A673 (cell line): ENCODE measurements at regions not wholly inside any gene's neighbourhood (a gene's known extent, or its start where the extent isn't known, plus 50 kb on each side); places are given as distances from the start of the nearest gene placed in this dataset.
"Not testable (repeated sequence)": the region's sequence is repeated elsewhere in the genome, so short reads cannot be mapped to it uniquely, and the experiment has no call there.

ENCODE experiments used
- BruUV-seq: library from RNA; stranded (reverse); fragments of 400-500 nt; replicated peaks from 2 replicates; lab custom pipeline; 2021; lab: Mats Ljungman, UMichigan
- CTCF ChIA-PET: fragments of 300-600 bp; sonication (Branson Sonifier 250); formaldehyde crosslinking; loops from one replicate; lab custom pipeline; 2022; ENCODE audit warnings: antibody characterized with exemption; lab: Charles Lee
- POLR2A ChIA-PET: fragments of 300-600 bp; sonication (Branson Sonifier 250); formaldehyde crosslinking; loops from one replicate; lab custom pipeline; 2022; ENCODE audit warnings: antibody characterized with exemption; ENCODE audit not compliant: low non-redundant PET; lab: Charles Lee
- DNase-seq: peaks from one replicate; pipeline ENCODE4 v3.0.0-alpha.2; 2015; ENCODE audit warnings: low spot score
- H3K27ac ChIP-seq: fragments of 200-600 bp; sonication (generic); 2 replicates; pipeline ENCODE4 v1.5.1; 2016; ENCODE audit warnings: mixed run types, low read depth, mild to moderate bottlenecking, mixed read lengths, antibody characterized with exemption, low read length; ENCODE audit not compliant: poor library complexity, severe bottlenecking
- H3K27me3 ChIP-seq: fragments of 200-600 bp; sonication (generic); replicated peaks from 2 replicates; pipeline ENCODE4 v1.6.1; 2017; ENCODE audit warnings: mixed run types, low read depth, mild to moderate bottlenecking, mixed read lengths, antibody characterized with exemption, low read length; ENCODE audit not compliant: insufficient read depth, poor library complexity
- H3K36me3 ChIP-seq: fragments of 200-600 bp; sonication (generic); 2 replicates; pipeline ENCODE4 v1.6.1; 2016; ENCODE audit warnings: mixed run types, mild to moderate bottlenecking, mixed read lengths, antibody characterized with exemption, low read length; ENCODE audit not compliant: insufficient read depth, poor library complexity, severe bottlenecking
- H3K4me1 ChIP-seq: fragments of 200-600 bp; sonication (generic); 2 replicates; pipeline ENCODE4 v1.6.1; 2017; ENCODE audit warnings: mixed run types, mild to moderate bottlenecking, mixed read lengths, antibody characterized with exemption, low read length; ENCODE audit not compliant: insufficient read depth, poor library complexity, severe bottlenecking
- H3K4me3 ChIP-seq: fragments of 200-600 bp; sonication (generic); 2 replicates; pipeline ENCODE4 v1.5.1; 2016; ENCODE audit warnings: low read depth, mixed run types, mild to moderate bottlenecking, mixed read lengths, low read length; ENCODE audit not compliant: poor library complexity, severe bottlenecking
- H3K9me3 ChIP-seq: fragments of 200-600 bp; sonication (generic); 2 replicates; pipeline ENCODE4 v1.6.1; 2016; ENCODE audit warnings: mixed run types, low read depth, mild to moderate bottlenecking, mixed read lengths, antibody characterized with exemption, low read length; ENCODE audit not compliant: poor library complexity, severe bottlenecking
- CTCF ChIP-seq: fragments of 300-800, 200-600 bp; sonication (generic); conservative IDR thresholded peaks from 2 replicates; pipeline ENCODE4 v1.5.1; 2017; ENCODE audit warnings: low read depth, mild to moderate bottlenecking, antibody characterized with exemption, low read length, moderate library complexity, mixed read lengths
- EZH2 ChIP-seq: fragments of 200-600 bp; sonication (generic); IDR thresholded peaks from 2 replicates; pipeline ENCODE4 v1.6.1; 2017; ENCODE audit warnings: borderline replicate concordance, low read depth, mild to moderate bottlenecking, mixed read lengths, antibody characterized with exemption, low read length; ENCODE audit not compliant: poor library complexity, severe bottlenecking
- intact Hi-C: fragments of 100-400 bp; cut with micrococcal nuclease; formaldehyde crosslinking; loops from one replicate; pipeline ENCODE4 v1.10.0; 2022; ENCODE audit not compliant: unreplicated experiment

GRCh38 chr9:83191154-83191553, 128.2 kb upstream of the RASEF start:
- DNase-seq: no peak
- H3K4me3 ChIP-seq: no peak overlapping the region
- intact Hi-C loops: no loop called here
- TF ChIP-seq CTCF: no peak
- TF ChIP-seq EZH2: no peak
- peaks cover 3% of the 10 kb centered on the region for H3K27me3 ChIP-seq
- H3K27ac ChIP-seq: no peak overlapping the region
- no peaks in the 10 kb centered on the region for H3K9me3 ChIP-seq
- CTCF ChIA-PET: no interaction called here
- POLR2A ChIA-PET: no interaction called here
- BruUV-seq: no TSS peak
- no peaks in the 10 kb centered on the region for H3K36me3 ChIP-seq
- no peaks in the 10 kb centered on the region for H3K4me1 ChIP-seq

- H3K36me3 ChIP-seq: not testable (repeated sequence)
These were observed 126.1 kb upstream of the RASEF start for GRCh38 chr9:83189026-83189425.

GRCh38 chr9:83188277-83188676, 125.3 kb upstream of the RASEF start:
- TF ChIP-seq EZH2: no peak
- no peak for TF ChIP-seq CTCF
- no peaks in the 10 kb centered on the region for H3K9me3 ChIP-seq
- no peak overlapping the region for H3K4me3 ChIP-seq
- POLR2A ChIA-PET: interaction anchor here (0.6 kb wide), 1 partner anchor 114 kb away, joined by 6 read pairs; no protein-coding TSS in a partner anchor
- no peaks in the 10 kb centered on the region for H3K4me1 ChIP-seq
- no peaks in the 10 kb centered on the region for H3K36me3 ChIP-seq
- intact Hi-C loops: no loop called here
- CTCF ChIA-PET: no interaction called here
- no peak overlapping the region for H3K27ac ChIP-seq
- no peak for DNase-seq
- H3K27me3 ChIP-seq: peaks cover 21% of the 10 kb centered on the region
- no TSS peak for BruUV-seq

More at GRCh38 chr9:83189026-83189425, 126.1 kb upstream of the RASEF start:
- intact Hi-C loops, CTCF ChIA-PET, H3K4me1 ChIP-seq, DNase-seq, BruUV-seq, H3K4me3 ChIP-seq, POLR2A ChIA-PET, H3K9me3 ChIP-seq, H3K27ac ChIP-seq: not testable (repeated sequence)
- H3K27me3 ChIP-seq: peaks cover 14% of the 10 kb centered on the region

GRCh38 chr9:83186155-83186737, 123.3 kb upstream of the RASEF start:
- CTCF ChIA-PET: no interaction called here
- H3K27ac ChIP-seq: no peak overlapping the region
- TF ChIP-seq EZH2 (no peak), CTCF (no peak)
- H3K36me3 ChIP-seq: no peaks in the 10 kb centered on the region
- no peak overlapping the region for H3K4me3 ChIP-seq
- H3K4me1 ChIP-seq: no peaks in the 10 kb centered on the region
- peaks cover 31% of the 10 kb centered on the region for H3K27me3 ChIP-seq
- no TSS peak for BruUV-seq
- H3K9me3 ChIP-seq: no peaks in the 10 kb centered on the region
- DNase-seq: no peak
- intact Hi-C loops: no loop called here
- POLR2A ChIA-PET: no interaction called here
